DOHH2 (cell line): ENCODE measurements at regions not wholly inside any gene's neighbourhood (a gene's known extent, or its start where the extent isn't known, plus 50 kb on each side); places are given as distances from the start of the nearest gene placed in this dataset.

ENCODE experiments used
- H3F3A ChIP-seq: fragments of 200-600 bp; sonication (generic), shearing (Covaris generic); 2 replicates; pipeline ENCODE4 v1.6.0; 2016; ENCODE audit warnings: antibody characterized with exemption, mild to moderate bottlenecking; ENCODE audit not compliant: control insufficient read depth, insufficient read depth
- H3K27ac ChIP-seq: fragments of 200-600 bp; sonication (generic); 2 replicates; pipeline ENCODE4 v1.5.1; 2014; ENCODE audit warnings: low read depth, mild to moderate bottlenecking, low read length, moderate library complexity
- H3K27me3 ChIP-seq: fragments of 200-600 bp; sonication (generic); 2 replicates; pipeline ENCODE4 v1.6.1; 2014; ENCODE audit warnings: mild to moderate bottlenecking, low read length, mixed read lengths; ENCODE audit not compliant: control insufficient read depth
- H3K36me3 ChIP-seq: fragments of 200-600 bp; sonication (generic); 2 replicates; pipeline ENCODE4 v1.6.1; 2014; ENCODE audit warnings: mild to moderate bottlenecking, low read length, moderate library complexity, mixed read lengths; ENCODE audit not compliant: control insufficient read depth
- H3K4me1 ChIP-seq: fragments of 200-600 bp; sonication (generic); 2 replicates; pipeline ENCODE4 v1.6.1; 2014; ENCODE audit warnings: mild to moderate bottlenecking, low read length, mixed read lengths; ENCODE audit not compliant: control insufficient read depth
- H3K4me2 ChIP-seq: fragments of 200-600 bp; sonication (generic); 2 replicates; pipeline ENCODE4 v1.6.0; 2014; ENCODE audit warnings: mild to moderate bottlenecking, low read length, moderate library complexity
- H3K4me3 ChIP-seq: fragments of 200-600 bp; sonication (generic); 2 replicates; pipeline ENCODE4 v1.5.1; 2014; ENCODE audit warnings: mild to moderate bottlenecking, low read length, mixed read lengths
- H3K79me2 ChIP-seq: fragments of 200-600 bp; sonication (generic); 2 replicates; pipeline ENCODE4 v1.6.1; 2014; ENCODE audit warnings: mild to moderate bottlenecking, low read length, mixed read lengths; ENCODE audit not compliant: control insufficient read depth
- H3K9me2 ChIP-seq: fragments of 200-600 bp; sonication (generic); replicated peaks from 2 replicates; pipeline ENCODE4 v1.6.1; 2014; ENCODE audit warnings: mild to moderate bottlenecking, low read length, mixed read lengths; ENCODE audit not compliant: control insufficient read depth
- H3K9me3 ChIP-seq: fragments of 200-600 bp; sonication (generic); 2 replicates; pipeline ENCODE4 v1.6.1; 2014; ENCODE audit warnings: antibody characterized with exemption, low read length, mixed read lengths; ENCODE audit not compliant: control insufficient read depth, insufficient read depth
- H4K20me1 ChIP-seq: fragments of 200-600 bp; sonication (generic); 2 replicates; pipeline ENCODE4 v1.6.0; 2014; ENCODE audit warnings: low read depth, mild to moderate bottlenecking, antibody characterized with exemption, low read length, moderate library complexity; ENCODE audit not compliant: control insufficient read depth, insufficient read depth
- EZH2phosphoT487 ChIP-seq: fragments of 200-600 bp; sonication (generic); IDR thresholded peaks from 2 replicates; pipeline ENCODE4 v1.6.1; 2017; ENCODE audit warnings: borderline replicate concordance, mild to moderate bottlenecking, antibody characterized with exemption, low read length, moderate library complexity, mixed read lengths
- TF ChIP-seq, protein P1 (sequence below): fragments of 200-600 bp; sonication (generic); IDR thresholded peaks from one replicate; pipeline ENCODE4 v1.5.1; 2014; ENCODE audit warnings: antibody characterized with exemption, mild to moderate bottlenecking, low read depth, low read length; ENCODE audit not compliant: poor library complexity, severe bottlenecking

DNA sequence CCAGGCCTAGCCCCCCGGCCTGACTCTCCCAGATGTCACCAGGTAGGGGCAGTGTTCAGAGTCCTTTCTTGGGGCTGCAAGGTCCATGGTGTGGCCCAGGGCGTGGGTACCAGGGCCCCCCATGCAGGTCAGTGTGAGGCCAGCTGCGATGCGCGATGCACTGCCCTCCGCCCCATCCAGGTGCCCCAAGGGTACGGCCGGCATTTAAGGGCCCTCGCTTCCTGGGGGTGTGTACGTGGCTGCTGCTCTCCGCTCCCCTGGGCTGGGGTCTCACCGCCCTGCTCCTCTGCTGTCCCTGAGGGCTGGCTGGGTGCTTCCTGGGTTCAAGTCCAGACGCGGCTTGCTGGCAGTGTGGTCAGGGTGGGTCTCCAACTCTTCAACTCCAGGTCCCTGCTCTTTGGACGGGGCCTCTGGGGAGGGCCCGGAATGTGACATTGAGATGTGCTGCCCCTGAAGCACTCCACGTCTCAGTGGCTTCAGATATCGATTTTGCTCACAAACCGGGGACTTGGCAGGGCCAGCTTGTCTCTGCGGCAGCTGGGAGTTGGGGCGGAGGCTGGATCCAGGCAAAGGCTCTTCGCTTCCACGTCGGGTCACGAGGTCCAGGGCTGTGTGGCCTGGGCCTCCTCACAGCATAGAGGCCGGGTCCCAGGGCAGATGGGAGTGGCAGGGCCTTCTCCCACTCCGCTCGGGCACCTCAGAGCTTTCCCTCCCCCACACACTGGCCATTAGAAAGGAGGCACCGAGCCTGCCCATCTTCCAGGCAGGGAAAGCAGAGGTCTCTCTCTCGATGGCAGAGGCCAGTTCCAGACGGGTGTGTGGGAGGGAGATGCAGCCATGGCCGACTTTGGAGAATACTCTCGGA is 93.2 kb downstream of the UNCX start:
- no peaks in the 10 kb centered on the region for H3F3A ChIP-seq
- H3K36me3 ChIP-seq, result no peaks in the 10 kb centered on the region
- H3K9me3 ChIP-seq, result 0 out of 2 replicates have a peak, but pooled peaks cover under 1% of the 10 kb centered on the region
- no peak overlapping the region for H3K27ac ChIP-seq
- no peaks in the 10 kb centered on the region for H3K9me2 ChIP-seq
- H3K27me3 ChIP-seq, result no peaks in the 10 kb centered on the region
- H4K20me1 ChIP-seq, result no peaks in the 10 kb centered on the region
- no peak overlapping the region for H3K4me2 ChIP-seq
- no peaks in the 10 kb centered on the region for H3K79me2 ChIP-seq
- no peak overlapping the region for H3K4me3 ChIP-seq
- TF ChIP-seq, protein P1, sequence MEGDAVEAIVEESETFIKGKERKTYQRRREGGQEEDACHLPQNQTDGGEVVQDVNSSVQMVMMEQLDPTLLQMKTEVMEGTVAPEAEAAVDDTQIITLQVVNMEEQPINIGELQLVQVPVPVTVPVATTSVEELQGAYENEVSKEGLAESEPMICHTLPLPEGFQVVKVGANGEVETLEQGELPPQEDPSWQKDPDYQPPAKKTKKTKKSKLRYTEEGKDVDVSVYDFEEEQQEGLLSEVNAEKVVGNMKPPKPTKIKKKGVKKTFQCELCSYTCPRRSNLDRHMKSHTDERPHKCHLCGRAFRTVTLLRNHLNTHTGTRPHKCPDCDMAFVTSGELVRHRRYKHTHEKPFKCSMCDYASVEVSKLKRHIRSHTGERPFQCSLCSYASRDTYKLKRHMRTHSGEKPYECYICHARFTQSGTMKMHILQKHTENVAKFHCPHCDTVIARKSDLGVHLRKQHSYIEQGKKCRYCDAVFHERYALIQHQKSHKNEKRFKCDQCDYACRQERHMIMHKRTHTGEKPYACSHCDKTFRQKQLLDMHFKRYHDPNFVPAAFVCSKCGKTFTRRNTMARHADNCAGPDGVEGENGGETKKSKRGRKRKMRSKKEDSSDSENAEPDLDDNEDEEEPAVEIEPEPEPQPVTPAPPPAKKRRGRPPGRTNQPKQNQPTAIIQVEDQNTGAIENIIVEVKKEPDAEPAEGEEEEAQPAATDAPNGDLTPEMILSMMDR, result no peak
- no peak for TF ChIP-seq EZH2phosphoT487
- H3K4me1 ChIP-seq, result no peaks in the 10 kb centered on the region

DNA sequence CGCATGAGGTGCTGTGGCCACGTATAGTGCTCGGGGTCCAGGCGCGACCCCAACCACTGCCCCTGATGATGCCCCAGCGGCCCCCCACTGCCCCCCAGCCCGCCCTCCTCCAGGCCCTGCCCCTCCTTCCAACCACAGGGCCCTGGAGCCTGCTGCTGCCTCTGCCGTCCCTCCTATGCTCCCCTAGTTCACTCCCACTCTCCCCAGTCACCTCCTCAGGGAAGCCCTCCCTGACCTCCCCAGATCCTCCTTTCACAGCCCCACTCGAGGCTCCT is 93.8 kb downstream of the UNCX start:
- H3K4me3 ChIP-seq, result no peak overlapping the region
- H3K27ac ChIP-seq, result no peak overlapping the region
- no peaks in the 10 kb centered on the region for H3K79me2 ChIP-seq
- no peaks in the 10 kb centered on the region for H4K20me1 ChIP-seq
- no peaks in the 10 kb centered on the region for H3K27me3 ChIP-seq
- H3K9me3 ChIP-seq, result no peaks in the 10 kb centered on the region
- no peak for TF ChIP-seq EZH2phosphoT487
- TF ChIP-seq, protein P1, result no peak
- no peak overlapping the region for H3K4me2 ChIP-seq
- H3K9me2 ChIP-seq, result no peaks in the 10 kb centered on the region
- no peaks in the 10 kb centered on the region for H3K4me1 ChIP-seq
- H3K36me3 ChIP-seq, result no peaks in the 10 kb centered on the region
- no peaks in the 10 kb centered on the region for H3F3A ChIP-seq

- no peak for TF ChIP-seq EZH2phosphoT487
- TF ChIP-seq, protein P1, result no peak
- Histone ChIP-seq H3K4me2 (no peak overlapping the region), H3K79me2 (no peaks in the 10 kb centered on the region), H3K9me3 (no peaks in the 10 kb centered on the region), H3K27me3 (no peaks in the 10 kb centered on the region), H3K4me3 (no peak overlapping the region), H3K4me1 (no peaks in the 10 kb centered on the region), H4K20me1 (no peaks in the 10 kb centered on the region), H3F3A (no peaks in the 10 kb centered on the region), H3K27ac (no peak overlapping the region), H3K9me2 (no peaks in the 10 kb centered on the region), H3K36me3 (no peaks in the 10 kb centered on the region)
Observed at GRCh38 chr7:1329261-1329660, 96.6 kb downstream of the UNCX start.
